ENCODE measurements at regions not wholly inside any gene's neighbourhood (a gene's known extent, or its start where the extent isn't known, plus 50 kb on each side); places are given as distances from the start of the nearest gene placed in this dataset.

- no peaks in the 10 kb centered on the region for H3K4me1 ChIP-seq
- ATAC-seq, result no peak
- WGBS, 3 donors, result 89 to 98% (median 94%) methylated on average over 4 of the region's 4 CpGs
- H3K36me3 ChIP-seq (ENCODE audit: insufficient read depth in 1 of 2, low read depth in 1 of 2), result no peaks in the 10 kb centered on the region
- no peaks in the 10 kb centered on the region for H3K9me3 ChIP-seq
- H3K27ac ChIP-seq, result no peak overlapping the region
- intact Hi-C loops (cut with DNase I), result no loop called here
- no peak for TF ChIP-seq CTCF (IDR thresholded peaks at IDR 0.05)
- no peak overlapping the region for H3K4me3 ChIP-seq
- no peak for DNase-seq
- H3K27me3 ChIP-seq (ENCODE audit: insufficient read depth in 3 of 3, low read length in 2 of 3), result peaks cover 0 to 2% (median 0%) of the 10 kb centered on the region in 3 donors
Observed at GRCh38 chr20:57898332-57898731, 188.5 kb upstream of the PMEPA1 start.

GRCh38 chr20:57897891-57898290 is 188.1 kb upstream of the PMEPA1 start:
- intact Hi-C loops (cut with DNase I), result no loop called here
- no peak for DNase-seq
- Histone ChIP-seq H3K36me3 (ENCODE audit: insufficient read depth in 1 of 2, low read depth in 1 of 2) (no peaks in the 10 kb centered on the region), H3K4me1 (no peaks in the 10 kb centered on the region), H3K27ac (no peak overlapping the region), H3K4me3 (no peak overlapping the region), H3K9me3 (no peaks in the 10 kb centered on the region), H3K27me3 (ENCODE audit: insufficient read depth in 3 of 3, low read length in 2 of 3) (peaks cover 0 to 2% (median 0%) of the 10 kb centered on the region in 3 donors)
- ATAC-seq, result no peak
- 88 to 97% (median 89%) methylated on average over 4 of the region's 4 CpGs for whole genome bisulfite sequencing, 3 donors
- no peak for TF ChIP-seq CTCF (IDR thresholded peaks at IDR 0.05)

GRCh38 chr20:57897156-57897874 is 187.5 kb upstream of the PMEPA1 start:
- no peaks in the 10 kb centered on the region for H3K36me3 ChIP-seq (ENCODE audit: insufficient read depth in 1 of 2, low read depth in 1 of 2)
- no peak overlapping the region for H3K4me3 ChIP-seq
- no peak for DNase-seq
- no peak for ATAC-seq
- H3K27me3 ChIP-seq (ENCODE audit: insufficient read depth in 3 of 3, low read length in 2 of 3), result peaks cover 0 to 2% (median 0%) of the 10 kb centered on the region in 3 donors
- no peaks in the 10 kb centered on the region for H3K4me1 ChIP-seq
- intact Hi-C loops (cut with DNase I), result no loop called here
- no peak overlapping the region for H3K27ac ChIP-seq
- no peaks in the 10 kb centered on the region for H3K9me3 ChIP-seq
- WGBS, 3 donors, result 77 to 82% (median 79%) methylated on average over 18 of the region's 18 CpGs
- no peak for TF ChIP-seq CTCF (IDR thresholded peaks at IDR 0.05)

- H3K4me3 ChIP-seq, result no peak overlapping the region
- ATAC-seq, result no peak
- intact Hi-C loops (cut with DNase I), result no loop called here
- no peaks in the 10 kb centered on the region for H3K9me3 ChIP-seq
- DNase-seq, result no peak
- H3K36me3 ChIP-seq (ENCODE audit: insufficient read depth in 1 of 2, low read depth in 1 of 2), result no peaks in the 10 kb centered on the region
- H3K4me1 ChIP-seq, result no peaks in the 10 kb centered on the region
- H3K27me3 ChIP-seq (ENCODE audit: insufficient read depth in 3 of 3, low read length in 2 of 3), result peaks cover 0 to 2% (median 0%) of the 10 kb centered on the region in 3 donors
- H3K27ac ChIP-seq, result no peak overlapping the region
- WGBS, 3 donors, result 71 to 81% (median 72%) methylated on average over 6 of the region's 6 CpGs
- no peak for TF ChIP-seq CTCF (IDR thresholded peaks at IDR 0.05)
Observed at GRCh38 chr20:57896563-57896962, 186.7 kb upstream of the PMEPA1 start.

- no peak for TF ChIP-seq CTCF (IDR thresholded peaks at IDR 0.05)
- H3K4me1 ChIP-seq, result no peaks in the 10 kb centered on the region
- DNase-seq (no peak), ATAC-seq (no peak)
- 65 to 79% (median 75%) methylated on average over 8 of the region's 8 CpGs for WGBS, 3 donors
- H3K9me3 ChIP-seq, result no peaks in the 10 kb centered on the region
- H3K27me3 ChIP-seq (ENCODE audit: insufficient read depth in 3 of 3, low read length in 2 of 3), result peaks cover 0 to 2% (median 0%) of the 10 kb centered on the region in 3 donors
- H3K4me3 ChIP-seq, result no peak overlapping the region
- H3K36me3 ChIP-seq (ENCODE audit: insufficient read depth in 1 of 2, low read depth in 1 of 2), result no peaks in the 10 kb centered on the region
- H3K27ac ChIP-seq, result no peak overlapping the region
- intact Hi-C loops (cut with DNase I), result no loop called here
Observed at GRCh38 chr20:57896017-57896416, 186.2 kb upstream of the PMEPA1 start.

Data from psoas muscle (tissue), 7 donors.